ENCODE measurements at regions not wholly inside any gene's neighbourhood (a gene's known extent, or its start where the extent isn't known, plus 50 kb on each side); places are given as distances from the start of the nearest gene placed in this dataset.
"Not testable (repeated sequence)": the region's sequence is repeated elsewhere in the genome, so short reads cannot be mapped to it uniquely, and the experiment has no call there.

DNA sequence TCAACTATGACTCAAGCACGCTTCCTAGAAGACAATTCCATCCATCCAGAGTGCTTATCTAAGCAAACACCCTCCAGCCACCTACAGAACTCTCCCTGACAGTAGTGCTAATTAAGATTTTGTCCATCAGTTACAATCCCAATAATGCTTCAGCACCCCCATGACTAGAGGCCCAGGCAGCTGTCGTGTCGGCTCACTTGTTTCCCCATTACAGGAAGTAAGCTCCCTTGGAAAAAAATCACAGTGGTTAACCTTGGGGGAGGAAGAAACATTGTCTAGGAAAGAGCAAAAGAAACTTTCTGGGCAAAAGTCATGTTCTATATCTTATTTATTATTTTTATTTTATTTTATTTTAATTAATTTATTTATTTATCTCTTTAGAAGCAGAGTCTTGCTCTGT is 108.8 kb upstream of the LPAR1 start:
- DNase-seq: no peak

DNA sequence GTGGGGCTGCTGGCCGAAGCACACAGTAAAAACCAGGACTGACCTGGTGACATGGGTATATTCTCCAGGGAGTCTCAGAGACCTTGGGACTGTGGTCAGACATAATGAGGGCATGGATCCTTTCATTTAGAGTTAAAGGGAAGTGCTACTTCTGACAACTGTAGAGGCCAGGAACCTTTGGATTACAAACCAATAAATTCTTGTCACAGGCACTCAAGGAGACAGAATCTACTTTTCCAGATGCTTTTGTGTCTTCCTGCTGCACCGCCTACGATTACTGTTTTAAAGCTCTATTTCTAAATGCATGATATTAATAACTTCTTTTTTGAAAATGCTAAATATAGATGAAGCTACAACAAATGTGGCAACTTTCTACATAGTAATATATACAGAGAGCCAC is 106.5 kb upstream of the LPAR1 start:
- DNase-seq: no peak

- DNase-seq: no peak
These were observed 97.9 kb upstream of the LPAR1 start for GRCh38 chr9:111136180-111136579.

DNA sequence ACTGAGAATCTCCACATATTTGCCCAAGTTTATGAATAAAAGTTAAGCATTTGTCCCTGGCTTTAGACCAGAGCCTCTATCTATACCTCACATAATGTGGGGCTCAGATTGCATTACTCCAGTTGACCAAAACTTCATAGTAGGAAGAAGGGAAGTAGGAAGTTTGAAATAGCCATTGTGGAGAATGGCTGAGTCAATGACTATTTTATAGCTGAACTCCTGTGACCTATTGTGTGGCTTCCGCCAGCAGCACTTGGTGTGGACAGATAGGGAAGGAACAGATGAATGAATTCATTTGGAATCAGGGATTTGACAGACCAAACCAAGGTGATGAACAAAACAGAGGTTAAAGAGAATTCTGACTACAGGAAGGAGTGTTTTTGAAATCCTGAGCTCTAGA is 92.9 kb upstream of the LPAR1 start:
- no peak for DNase-seq

GRCh38 chr9:111120526-111120925 is 82.3 kb upstream of the LPAR1 start:
- no peak for DNase-seq

- DNase-seq: no peak
These were observed 80.1 kb upstream of the LPAR1 start for GRCh38 chr9:111118256-111118948.

- no peak for DNase-seq
These were observed 76.2 kb upstream of the LPAR1 start for GRCh38 chr9:111114486-111114885.

DNA sequence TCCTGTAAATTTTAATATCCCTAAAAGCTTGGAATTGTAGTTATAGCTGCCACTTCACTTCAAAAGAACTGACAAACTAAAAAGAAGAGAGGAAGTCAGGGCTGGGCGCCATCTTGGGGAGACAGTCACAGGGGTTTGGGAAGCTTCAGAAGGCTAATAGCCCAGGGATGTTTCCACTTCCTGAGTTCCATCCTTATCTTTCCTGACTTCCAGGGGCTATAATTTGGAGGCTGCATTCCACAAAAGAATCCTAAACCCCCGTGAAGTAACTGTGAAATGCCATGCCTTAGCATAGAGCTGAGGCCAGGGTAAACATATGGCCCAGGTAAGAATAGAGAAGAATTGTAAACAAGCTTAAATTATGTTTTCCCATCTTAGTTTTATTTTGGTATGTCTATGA is 75.4 kb upstream of the LPAR1 start:
- DNase-seq: no peak

DNA sequence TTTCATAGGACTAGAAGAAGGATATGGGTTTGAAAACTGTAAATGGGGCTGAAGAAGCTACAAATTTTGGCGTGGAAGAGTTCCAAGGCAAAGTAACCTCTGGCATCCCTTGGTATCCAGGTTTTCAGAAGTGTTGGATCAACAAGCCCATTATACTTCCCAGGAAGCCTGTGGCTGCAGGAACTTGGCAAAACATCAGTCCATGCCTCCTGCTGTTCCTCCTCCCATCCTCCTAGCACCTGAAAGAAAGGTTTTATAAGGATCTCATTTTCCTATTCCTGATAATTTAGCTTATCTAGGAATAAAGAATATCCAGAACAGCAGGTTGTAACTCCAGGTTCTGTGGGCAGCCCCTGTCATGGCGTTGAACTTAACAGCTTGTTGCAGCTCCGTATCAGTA is 72.5 kb upstream of the LPAR1 start:
- DNase-seq: no peak

- no peak for DNase-seq
These were observed 70.7 kb upstream of the LPAR1 start for GRCh38 chr9:111108946-111109345.

GRCh38 chr9:111107141-111107540 is 68.9 kb upstream of the LPAR1 start:
- no peak for DNase-seq

DNA sequence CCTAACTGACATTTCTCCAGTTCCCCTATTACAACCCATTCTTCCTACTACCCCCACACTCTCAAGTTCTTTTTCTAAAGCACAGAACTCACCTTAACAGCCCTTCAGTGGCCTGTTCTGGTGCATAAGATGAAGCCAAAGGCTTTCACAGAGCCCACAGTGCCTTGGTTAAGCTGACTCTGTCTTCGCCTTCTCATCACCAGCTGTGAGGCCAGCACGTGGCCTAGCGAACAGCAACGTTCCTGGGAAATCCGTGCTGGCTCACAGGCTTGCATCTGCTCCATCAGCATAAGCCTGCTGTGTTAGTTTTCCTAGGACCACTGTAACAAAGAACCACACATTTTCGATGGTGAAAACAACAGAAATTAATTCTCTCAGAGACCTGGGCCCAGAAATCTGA is 67.9 kb upstream of the LPAR1 start:
- no peak for DNase-seq

DNA sequence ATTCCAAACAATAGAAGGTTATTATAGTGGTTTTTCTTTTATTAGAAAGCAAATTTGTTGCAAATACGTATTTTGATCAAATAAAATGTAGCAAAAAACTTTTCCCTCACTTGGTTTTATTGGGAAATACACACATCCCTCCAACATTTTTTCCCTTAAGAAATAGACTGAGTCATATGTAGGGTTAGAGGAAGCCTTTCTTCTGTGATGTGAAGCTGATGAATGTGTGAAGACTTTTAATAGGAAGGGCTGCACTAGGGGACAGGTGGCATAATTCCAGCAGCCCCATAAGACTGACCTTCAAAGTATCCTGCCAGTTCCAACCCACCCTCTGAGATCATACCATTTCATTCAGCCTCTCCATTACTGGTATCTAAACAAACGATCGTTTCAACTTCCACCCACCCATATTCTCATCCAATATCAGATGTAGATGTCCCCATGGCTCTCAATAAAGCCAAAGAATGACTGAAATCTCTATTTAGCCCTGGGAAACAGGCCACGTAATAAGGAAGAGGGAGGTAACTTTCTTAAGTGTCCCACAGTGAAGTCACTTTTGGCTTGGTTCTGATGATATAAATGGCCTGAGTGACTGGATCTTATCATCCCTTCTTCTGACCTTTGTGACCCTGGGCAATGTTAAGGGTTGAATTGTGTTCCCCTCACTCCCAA is 64.7 kb upstream of the LPAR1 start:
- DNase-seq: no peak

- no peak for DNase-seq
These were observed 61.1 kb upstream of the LPAR1 start for GRCh38 chr9:111099199-111100008.

- no peak for DNase-seq
These were observed 59.8 kb upstream of the LPAR1 start for GRCh38 chr9:111098093-111098492.

GRCh38 chr9:111096051-111096450 is 57.8 kb upstream of the LPAR1 start:
- no peak for DNase-seq

DNA sequence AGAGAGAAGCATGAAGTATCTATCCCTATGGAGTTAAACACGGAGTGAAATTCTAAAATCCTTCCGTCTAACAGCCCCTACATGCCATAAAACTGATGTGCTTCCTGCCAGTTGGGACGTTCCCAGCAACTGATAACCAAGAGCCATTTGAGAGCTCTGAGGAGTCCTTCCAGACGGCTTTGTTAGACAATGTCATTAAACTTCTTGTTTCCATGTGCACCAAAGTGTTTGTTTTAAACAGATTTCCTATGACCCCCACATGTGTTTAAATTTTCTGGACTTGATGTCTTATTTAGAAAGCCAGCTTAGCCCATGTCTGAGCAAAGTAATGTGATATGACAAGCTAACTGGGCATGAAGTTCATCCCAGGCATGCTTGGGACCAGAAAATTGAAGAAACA is 57.2 kb upstream of the LPAR1 start:
- DNase-seq: no peak

GRCh38 chr9:111094958-111095357 is 56.7 kb upstream of the LPAR1 start:
- no peak for DNase-seq

DNA sequence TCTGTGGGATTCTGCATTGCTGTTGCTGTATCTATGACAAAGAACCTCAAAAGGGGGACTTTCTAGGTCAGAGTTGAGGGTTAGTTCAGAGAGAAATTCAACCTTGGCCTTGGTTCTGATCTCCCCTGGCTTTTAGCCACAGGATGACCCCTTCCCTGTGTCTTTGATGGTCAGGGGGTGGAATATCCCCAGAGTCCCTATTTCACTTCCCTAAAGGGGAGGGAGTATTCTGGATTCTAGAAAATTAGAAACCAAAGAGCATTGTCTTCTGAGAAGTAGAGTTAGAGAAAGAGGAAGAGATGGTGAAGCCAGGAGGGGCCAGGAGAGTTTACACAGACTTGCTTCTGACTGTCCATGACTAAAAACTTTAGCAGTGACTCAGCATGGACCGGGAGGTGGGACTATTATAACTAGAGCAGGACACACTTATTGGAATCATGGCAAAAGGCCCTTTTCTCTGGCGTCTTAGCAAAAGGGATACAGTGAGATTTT is 56.2 kb upstream of the LPAR1 start:
- DNase-seq: no peak

- not testable (repeated sequence) for DNase-seq
These were observed 53.9 kb upstream of the LPAR1 start for GRCh38 chr9:111092167-111092566.

Measured in DMS153 (cell line).